NCI-H2196 treated with DMSO at 0.1 percent for 48 hours (cell line): ENCODE measurements at regions not wholly inside any gene's neighbourhood (a gene's known extent, or its start where the extent isn't known, plus 50 kb on each side); places are given as distances from the start of the nearest gene placed in this dataset.
A peak's percentile ranks its signal among the peaks of the same experiment; 100 is the strongest.

Experiments
- DNase-seq: peaks from one replicate; lab custom pipeline; 2025; ENCODE audit not compliant: unreplicated experiment; lab: John Stamatoyannopoulos, UW

GRCh38 chr11:10358696-10359095 lies 53.8 kb downstream of the ADM start:
- DNase-seq = no peak

GRCh38 chr11:10359171-10359570 lies 54.3 kb downstream of the ADM start:
- no peak for DNase-seq

GRCh38 chr11:10360835-10361234 lies 56.0 kb downstream of the ADM start:
- no peak for DNase-seq

GRCh38 chr11:10365045-10365444 lies 60.2 kb downstream of the ADM start:
- no peak for DNase-seq

GRCh38 chr11:10366568-10367331 lies 61.9 kb downstream of the ADM start:
- DNase-seq = peak; percentile 84

- no peak for DNase-seq
Measured at GRCh38 chr11:10371926-10372641, 67.2 kb downstream of the ADM start.

GRCh38 chr11:10373340-10373739 lies 68.5 kb downstream of the ADM start:
- DNase-seq = peak; percentile 69

GRCh38 chr11:10373929-10374328 lies 69.1 kb downstream of the ADM start:
- DNase-seq = no peak

- DNase-seq = no peak
Measured at GRCh38 chr11:10374386-10374785, 69.5 kb downstream of the ADM start.

GRCh38 chr11:10375280-10375971 lies 70.6 kb downstream of the ADM start:
- DNase-seq = no peak

- DNase-seq = no peak
Measured at GRCh38 chr11:10376061-10376460, 71.2 kb downstream of the ADM start.

- DNase-seq = no peak
Measured at GRCh38 chr11:10377183-10377582, 72.3 kb downstream of the ADM start.

- DNase-seq = no peak
Measured at GRCh38 chr11:10378362-10378761, 73.5 kb downstream of the ADM start.

- no peak for DNase-seq
Measured at GRCh38 chr11:10379022-10379421, 74.1 kb downstream of the ADM start.

GRCh38 chr11:10379426-10379825 lies 74.6 kb downstream of the ADM start:
- no peak for DNase-seq

GRCh38 chr11:10379871-10380568 lies 75.0 kb upstream of the AMPD3 start:
- DNase-seq = peak; percentile 91

GRCh38 chr11:10380921-10381320 lies 74.1 kb upstream of the AMPD3 start:
- no peak for DNase-seq

GRCh38 chr11:10381736-10382135 lies 73.3 kb upstream of the AMPD3 start:
- DNase-seq = no peak

GRCh38 chr11:10382518-10382917 lies 72.5 kb upstream of the AMPD3 start:
- no peak for DNase-seq

- DNase-seq = no peak
Measured at GRCh38 chr11:10385696-10386095, 69.4 kb upstream of the AMPD3 start.

GRCh38 chr11:10386361-10386760 lies 68.7 kb upstream of the AMPD3 start:
- no peak for DNase-seq
